LHCN-M2 (cell line): ENCODE measurements at regions not wholly inside any gene's neighbourhood (a gene's known extent, or its start where the extent isn't known, plus 50 kb on each side); places are given as distances from the start of the nearest gene placed in this dataset.
"Not testable (repeated sequence)": the region's sequence is repeated elsewhere in the genome, so short reads cannot be mapped to it uniquely, and the experiment has no call there.

Experiments used
- DNase-seq: peaks from one replicate; pipeline ENCODE4 v3.0.0-alpha.2; 2012; ENCODE audit warnings: low read depth

GRCh38 chr2:21332993-21333625, 209.3 kb downstream of the TDRD15 start:
- DNase-seq: no peak

DNA sequence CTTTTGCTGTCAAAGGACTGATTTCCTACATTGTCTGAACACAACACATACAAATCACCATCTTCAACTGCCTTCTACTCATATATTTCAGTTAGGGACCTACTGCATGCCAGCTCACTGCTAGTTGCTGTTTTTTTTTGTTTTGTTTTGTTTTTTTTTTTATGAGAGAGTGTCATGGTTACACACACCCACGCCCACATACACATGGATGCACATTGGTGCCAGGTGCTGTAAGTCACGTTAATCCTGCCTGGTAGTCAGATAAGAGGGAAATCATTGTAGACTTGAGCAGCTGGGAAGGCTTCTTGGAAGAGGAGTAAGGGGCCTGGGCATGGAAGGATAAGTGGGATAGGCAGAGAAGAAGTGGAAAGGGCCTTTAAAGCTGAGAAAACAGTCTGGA, 209.9 kb downstream of the TDRD15 start:
- no peak for DNase-seq

DNA sequence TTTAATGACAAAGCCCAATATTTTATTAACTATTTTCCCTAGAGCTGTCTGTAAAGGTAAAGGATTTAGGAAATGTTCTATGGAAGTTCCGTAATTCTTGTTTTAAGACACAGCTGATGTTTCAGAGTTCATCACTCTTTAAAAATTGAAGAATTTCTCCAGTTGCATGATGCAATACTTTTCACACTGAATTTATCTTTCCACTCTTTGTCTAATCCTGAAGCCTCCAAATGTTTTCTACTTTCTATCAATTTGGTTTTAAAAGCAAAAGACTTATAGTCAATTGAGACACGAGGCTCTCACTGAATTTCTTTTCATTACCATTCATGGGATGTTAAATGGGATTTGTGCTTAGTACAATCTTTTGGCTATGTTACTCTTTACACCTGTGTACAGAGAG, 223.2 kb downstream of the TDRD15 start:
- DNase-seq: no peak

- DNase-seq: no peak
These were observed 230.3 kb downstream of the TDRD15 start for GRCh38 chr2:21353879-21354679.

DNA sequence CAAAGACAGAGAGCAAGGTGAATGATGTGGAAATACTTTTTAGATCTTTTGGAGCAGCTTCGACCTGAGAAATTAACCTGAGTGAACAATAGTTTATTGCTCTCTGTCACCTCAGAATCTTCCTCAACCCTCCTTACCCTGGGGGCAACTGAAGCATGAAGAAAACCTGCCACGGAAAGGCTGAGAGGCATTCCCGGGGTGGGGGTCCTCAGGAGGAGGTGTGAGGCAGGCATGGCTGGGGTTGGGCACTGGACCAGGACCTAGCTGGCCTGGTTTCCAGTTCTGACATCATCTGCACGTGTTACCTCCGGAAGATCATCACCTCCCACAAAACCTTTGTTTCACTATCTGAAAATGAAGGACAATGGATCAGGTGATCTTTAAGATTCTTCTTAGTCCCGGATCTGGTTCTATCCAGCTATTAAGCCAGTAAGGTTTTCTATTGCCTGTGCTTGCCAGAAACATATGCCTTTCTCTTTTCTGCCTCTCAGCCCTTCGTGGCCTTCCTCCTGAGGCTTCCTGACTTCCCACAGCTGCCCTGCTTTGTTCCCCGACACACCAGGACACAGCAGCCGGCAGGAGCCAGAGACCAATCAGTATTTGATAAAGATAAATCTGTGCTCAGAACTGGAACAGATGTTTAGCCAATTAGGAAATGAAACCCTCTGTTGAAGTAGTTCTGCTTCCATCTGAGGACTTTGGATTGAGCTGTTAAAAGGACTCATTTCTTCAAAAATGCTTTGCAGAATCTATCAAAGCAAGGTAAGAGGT, 232.5 kb downstream of the TDRD15 start:
- DNase-seq: no peak

DNA sequence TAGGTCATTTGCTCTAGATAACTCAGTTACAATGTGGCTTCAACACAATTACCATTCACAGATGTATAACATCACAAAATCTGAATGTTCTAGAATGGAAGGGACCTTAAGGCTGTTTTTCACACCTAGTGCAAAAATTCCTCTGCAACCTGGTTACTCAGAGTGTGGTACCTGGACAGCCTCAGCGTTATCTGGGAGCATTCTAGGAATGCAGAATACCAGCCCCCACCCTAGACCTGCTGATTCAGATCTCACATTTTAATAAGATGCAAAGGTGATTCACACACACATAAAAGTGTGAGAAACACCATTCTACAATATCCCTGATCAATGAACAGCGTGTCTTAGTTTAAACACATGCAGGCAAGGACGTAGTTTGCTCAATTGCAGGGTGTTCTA, 233.1 kb downstream of the TDRD15 start:
- no peak for DNase-seq

GRCh38 chr2:21358976-21359375, 235.2 kb downstream of the TDRD15 start:
- no peak for DNase-seq

DNA sequence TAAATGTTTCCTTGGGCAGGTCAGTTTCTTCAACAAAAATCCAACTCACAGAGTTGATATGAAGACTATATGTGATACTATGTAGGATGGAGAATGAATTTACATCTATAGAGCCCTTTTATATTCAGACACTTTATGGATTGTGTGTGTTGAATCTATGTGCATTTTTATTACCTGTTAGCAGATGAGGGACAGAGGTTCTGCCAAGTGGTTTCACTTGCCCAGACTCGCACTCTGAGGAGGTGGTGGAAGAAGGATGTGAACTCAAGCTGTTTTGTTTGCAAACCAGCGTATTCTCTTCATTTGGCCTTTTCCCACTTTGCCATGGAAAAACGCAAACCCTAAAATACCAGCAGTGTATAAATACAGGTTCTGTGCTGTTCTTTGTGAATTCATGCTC, 237.6 kb downstream of the TDRD15 start:
- no peak for DNase-seq

DNA sequence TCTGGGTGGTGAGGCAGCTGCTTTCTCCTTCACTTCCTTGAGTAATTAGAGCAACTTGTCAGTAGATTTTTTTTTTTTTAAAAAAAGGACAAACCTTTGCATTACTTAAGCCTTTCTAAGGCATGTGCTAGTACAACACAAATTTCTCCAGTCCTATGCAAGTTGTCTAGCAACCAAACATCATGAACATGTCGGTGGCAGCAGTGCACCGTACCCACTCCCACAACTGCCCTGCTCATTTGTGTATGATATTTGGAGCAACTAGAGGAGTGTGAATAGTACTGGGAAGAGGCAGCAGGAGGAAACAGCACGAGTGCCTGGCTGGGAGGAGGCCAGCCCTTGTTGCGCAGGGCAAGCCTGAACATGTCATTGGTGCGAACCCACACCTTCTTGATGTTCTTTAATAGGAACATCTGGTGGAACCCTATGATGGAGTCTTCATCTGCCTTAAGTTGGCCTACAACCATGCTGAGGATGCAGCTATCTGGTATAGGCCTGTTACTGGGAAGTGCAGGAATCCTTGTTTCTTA, 238.3 kb downstream of the TDRD15 start:
- no peak for DNase-seq

- DNase-seq: no peak
These were observed 239.6 kb downstream of the TDRD15 start for GRCh38 chr2:21363364-21363763.

DNA sequence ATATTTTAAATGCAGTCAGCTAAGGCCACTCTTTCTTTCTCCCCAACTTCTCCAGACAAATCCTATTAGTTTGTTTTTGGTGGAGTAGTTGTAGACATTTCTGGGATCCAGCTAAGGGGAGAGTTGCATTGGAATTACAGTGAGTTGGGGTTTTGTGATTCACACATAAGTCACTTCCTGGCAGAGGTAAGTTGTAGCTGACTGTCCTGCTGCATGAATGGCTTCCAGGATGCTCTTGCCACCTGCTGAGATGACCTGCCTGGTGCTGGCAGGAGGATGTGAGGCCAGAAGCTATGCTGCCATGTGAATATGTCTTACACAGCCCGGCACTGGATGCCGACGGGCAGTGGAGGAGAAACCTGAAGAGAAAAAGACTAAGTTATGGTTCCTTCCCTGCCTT, 243.7 kb downstream of the TDRD15 start:
- DNase-seq: no peak

GRCh38 chr2:21369787-21370186, 246.0 kb downstream of the TDRD15 start:
- no peak for DNase-seq

DNA sequence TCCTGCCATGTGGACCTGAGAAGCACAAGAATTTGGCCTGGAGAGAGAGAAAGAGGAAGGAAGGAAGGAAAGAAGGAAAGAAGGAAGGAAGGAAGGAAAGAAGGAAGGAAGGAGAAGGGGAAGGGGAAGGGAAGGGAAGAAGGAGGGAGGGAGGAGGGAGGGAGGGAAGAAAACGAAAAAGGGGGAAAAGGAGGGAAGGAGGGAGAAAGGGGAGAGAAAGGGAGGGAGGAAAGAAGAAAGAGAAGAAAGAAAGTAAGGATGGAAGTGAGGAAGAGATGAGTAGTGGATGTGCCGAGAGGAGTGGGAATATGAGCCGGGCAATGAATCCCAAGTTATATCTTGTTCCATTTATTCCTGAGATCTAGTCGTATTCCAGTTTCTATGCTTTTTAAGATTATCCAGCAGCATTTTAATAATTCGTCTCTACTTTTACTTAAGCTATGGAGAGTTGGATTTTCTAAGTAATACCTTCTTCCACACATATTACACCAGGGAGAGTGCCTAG, 247.8 kb downstream of the TDRD15 start:
- no peak for DNase-seq

- DNase-seq: no peak
These were observed 248.9 kb downstream of the TDRD15 start for GRCh38 chr2:21372654-21373053.

DNA sequence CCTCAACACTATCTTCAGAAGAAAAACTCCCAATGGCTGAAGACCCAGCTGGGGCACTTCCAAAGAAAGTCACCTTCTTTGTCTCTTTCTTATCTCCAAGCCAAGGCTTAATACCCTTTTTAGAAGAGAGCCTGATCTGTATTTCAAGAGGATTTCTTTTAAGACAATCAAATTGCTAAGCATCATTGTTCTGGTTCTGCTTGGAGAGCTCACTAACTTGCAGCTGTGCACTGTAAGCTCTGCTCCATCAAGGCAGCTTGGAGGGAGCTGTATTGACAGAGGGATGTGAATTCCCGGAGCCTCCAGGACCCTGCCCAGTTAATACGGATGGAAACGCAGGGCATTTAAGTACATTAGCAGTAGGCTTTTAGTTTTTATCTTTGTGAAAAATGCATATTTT, 253.1 kb downstream of the TDRD15 start:
- DNase-seq: no peak

DNA sequence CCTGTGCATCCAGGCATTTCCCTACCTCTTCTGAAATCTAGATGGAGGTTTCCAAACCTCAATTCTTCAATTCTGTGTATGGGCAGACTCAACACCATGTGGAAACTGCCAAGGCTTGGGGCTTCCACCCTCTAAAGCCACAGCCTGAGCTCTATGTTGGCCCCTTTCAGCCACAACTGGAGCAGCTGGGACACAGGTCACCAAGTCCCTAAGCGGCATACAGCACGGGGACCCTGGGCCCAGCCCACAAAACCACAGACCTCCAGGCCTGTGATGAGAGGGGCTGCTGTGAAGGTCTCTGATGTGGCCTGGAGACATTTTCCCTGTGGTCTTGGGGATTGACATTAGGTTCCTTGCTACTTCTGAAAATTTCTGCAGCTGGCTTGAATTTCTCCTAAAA, 255.4 kb downstream of the TDRD15 start:
- no peak for DNase-seq

DNA sequence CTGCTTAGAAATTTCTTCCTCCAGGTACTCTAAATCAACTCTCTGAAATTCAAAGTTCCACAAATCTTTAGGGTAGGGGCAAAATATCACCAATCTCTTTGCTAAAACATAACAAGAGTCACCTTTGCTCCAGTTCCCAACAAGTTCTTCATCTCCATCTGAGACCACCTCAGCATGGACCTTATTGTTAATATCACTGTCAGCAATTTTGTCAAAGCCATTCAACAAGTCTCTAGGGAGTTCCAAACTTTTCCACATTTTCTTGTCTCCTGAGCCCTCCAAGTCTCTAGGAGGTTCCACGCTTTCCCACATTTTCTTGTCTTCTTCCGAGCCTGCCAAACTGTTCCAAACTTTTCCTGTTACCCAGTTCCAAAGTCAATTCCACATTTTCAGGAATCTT, 255.9 kb downstream of the TDRD15 start:
- not testable (repeated sequence) for DNase-seq

- no peak for DNase-seq
These were observed 257.7 kb downstream of the TDRD15 start for GRCh38 chr2:21381421-21381820.

GRCh38 chr2:21382701-21383520, 259.1 kb downstream of the TDRD15 start:
- DNase-seq: no peak

GRCh38 chr2:21386666-21387065, 262.9 kb downstream of the TDRD15 start:
- no peak for DNase-seq

- DNase-seq: no peak
These were observed 268.9 kb downstream of the TDRD15 start for GRCh38 chr2:21392649-21393048.
